ENCODE measurements at regions not wholly inside any gene's neighbourhood (a gene's known extent, or its start where the extent isn't known, plus 50 kb on each side); places are given as distances from the start of the nearest gene placed in this dataset.

DNA sequence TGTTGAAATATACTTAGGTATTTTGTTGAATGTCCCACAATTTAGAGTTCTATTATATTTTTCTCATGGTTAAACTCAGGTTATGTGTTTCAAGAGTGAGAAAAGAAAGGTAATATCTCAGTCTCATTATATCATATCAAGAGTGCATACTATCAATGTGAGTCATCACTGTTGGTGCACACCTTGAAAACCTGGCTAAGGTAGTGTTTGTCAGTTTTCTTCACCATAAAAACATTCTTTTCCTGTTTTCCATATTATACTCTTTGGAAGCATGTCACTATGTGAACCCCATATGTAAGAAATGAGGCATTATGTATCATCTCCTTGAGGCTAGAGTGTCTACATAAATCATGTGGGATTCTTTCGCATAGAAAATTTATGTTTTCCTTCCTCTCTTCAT is 307.6 kb upstream of the CTSO start:
- H3K36me3 ChIP-seq (ENCODE audit: control insufficient read depth, insufficient read depth, low read length), result no peaks in the 10 kb centered on the region
- no peak overlapping the region for H2BK120ac ChIP-seq (ENCODE audit: low read depth, low read length)
- H3K79me1 ChIP-seq (ENCODE audit: low read depth in 1 of 2, low read length in 2 of 2), result no peaks in the 10 kb centered on the region
- no peak overlapping the region for H3K14ac ChIP-seq (replicated peaks; ENCODE audit: low read depth, low read length)
- H2BK20ac ChIP-seq (ENCODE audit: low read depth, low read length), result no peak overlapping the region
- no peak overlapping the region for H3K23ac ChIP-seq (ENCODE audit: low read depth, low read length)
- TF ChIP-seq MAFK (IDR thresholded peaks at IDR 0.05; ENCODE audit: low read depth, low read length), result no peak
- TF ChIP-seq MXI1 (IDR thresholded peaks at IDR 0.05; ENCODE audit: borderline replicate concordance, low read depth, low read length), result no peak
- TF ChIP-seq RAD21 (IDR thresholded peaks at IDR 0.05; ENCODE audit: low read length), result no peak
- no peak for TF ChIP-seq RCOR1 (IDR thresholded peaks at IDR 0.05; ENCODE audit: insufficient replicate concordance, low read length)
- no peak for TF ChIP-seq POLR2A (IDR thresholded peaks at IDR 0.05; ENCODE audit: low read depth, low read length)
- TF ChIP-seq FOS (IDR thresholded peaks at IDR 0.05; ENCODE audit: low read depth, low read length), result no peak
- no peak for TF ChIP-seq CEBPB (IDR thresholded peaks at IDR 0.05; ENCODE audit: low read depth, low read length)
- TF ChIP-seq, protein P1, sequence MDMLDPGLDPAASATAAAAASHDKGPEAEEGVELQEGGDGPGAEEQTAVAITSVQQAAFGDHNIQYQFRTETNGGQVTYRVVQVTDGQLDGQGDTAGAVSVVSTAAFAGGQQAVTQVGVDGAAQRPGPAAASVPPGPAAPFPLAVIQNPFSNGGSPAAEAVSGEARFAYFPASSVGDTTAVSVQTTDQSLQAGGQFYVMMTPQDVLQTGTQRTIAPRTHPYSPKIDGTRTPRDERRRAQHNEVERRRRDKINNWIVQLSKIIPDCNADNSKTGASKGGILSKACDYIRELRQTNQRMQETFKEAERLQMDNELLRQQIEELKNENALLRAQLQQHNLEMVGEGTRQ (IDR thresholded peaks at IDR 0.05; ENCODE audit: low read depth, low read length), result no peak
- no peak for TF ChIP-seq RFX5 (IDR thresholded peaks at IDR 0.05; ENCODE audit: low read depth, low read length)
- TF ChIP-seq MAZ (IDR thresholded peaks at IDR 0.05; ENCODE audit: borderline replicate concordance, low read depth, low read length), result no peak
- TF ChIP-seq CHD1 (IDR thresholded peaks at IDR 0.05; ENCODE audit: low read depth, low read length), result no peak
- TF ChIP-seq, protein P2, sequence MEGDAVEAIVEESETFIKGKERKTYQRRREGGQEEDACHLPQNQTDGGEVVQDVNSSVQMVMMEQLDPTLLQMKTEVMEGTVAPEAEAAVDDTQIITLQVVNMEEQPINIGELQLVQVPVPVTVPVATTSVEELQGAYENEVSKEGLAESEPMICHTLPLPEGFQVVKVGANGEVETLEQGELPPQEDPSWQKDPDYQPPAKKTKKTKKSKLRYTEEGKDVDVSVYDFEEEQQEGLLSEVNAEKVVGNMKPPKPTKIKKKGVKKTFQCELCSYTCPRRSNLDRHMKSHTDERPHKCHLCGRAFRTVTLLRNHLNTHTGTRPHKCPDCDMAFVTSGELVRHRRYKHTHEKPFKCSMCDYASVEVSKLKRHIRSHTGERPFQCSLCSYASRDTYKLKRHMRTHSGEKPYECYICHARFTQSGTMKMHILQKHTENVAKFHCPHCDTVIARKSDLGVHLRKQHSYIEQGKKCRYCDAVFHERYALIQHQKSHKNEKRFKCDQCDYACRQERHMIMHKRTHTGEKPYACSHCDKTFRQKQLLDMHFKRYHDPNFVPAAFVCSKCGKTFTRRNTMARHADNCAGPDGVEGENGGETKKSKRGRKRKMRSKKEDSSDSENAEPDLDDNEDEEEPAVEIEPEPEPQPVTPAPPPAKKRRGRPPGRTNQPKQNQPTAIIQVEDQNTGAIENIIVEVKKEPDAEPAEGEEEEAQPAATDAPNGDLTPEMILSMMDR (conservative IDR thresholded peaks at IDR 0.05; ENCODE audit: low read depth, low read length), result no peak
- TF ChIP-seq SMC3 (IDR thresholded peaks at IDR 0.05; ENCODE audit: low read depth, low read length), result no peak
- TF ChIP-seq NFE2L2 (IDR thresholded peaks at IDR 0.05; ENCODE audit: low read depth, low read length), result no peak
- no peak for TF ChIP-seq BHLHE40 (IDR thresholded peaks at IDR 0.05; ENCODE audit: low read depth, low read length)
- no peak overlapping the region for H2AK9ac ChIP-seq (replicated peaks; ENCODE audit: low read depth, low read length, poor library complexity)
- dilution Hi-C loops (cut with HindIII; ENCODE audit: low sequenced_read_pairs, unreplicated experiment) (no loop called here), in situ Hi-C loops (cut with MboI; ENCODE audit: low sequenced_read_pairs) (no loop called here), intact Hi-C loops (cut with micrococcal nuclease) (no loop called here)
- BruUV-seq (replicated peaks), result no TSS peak
- H3K9me3 ChIP-seq (ENCODE audit: control insufficient read depth, insufficient read depth, low read length), result no peaks in the 10 kb centered on the region
- H3K18ac ChIP-seq (ENCODE audit: low read depth, low read length), result no peak overlapping the region
- DNase-seq, result no peak
- no peak overlapping the region for H3K9ac ChIP-seq (ENCODE audit: low read depth, low read length)
- H3K4me3 ChIP-seq (ENCODE audit: insufficient read depth, low read depth, low read length), result no peak overlapping the region
- H2BK5ac ChIP-seq (ENCODE audit: low read depth, low read length, poor library complexity, severe bottlenecking), result no peak overlapping the region
- H4K20me1 ChIP-seq (ENCODE audit: insufficient read depth, low read length), result no peaks in the 10 kb centered on the region
- H4K91ac ChIP-seq (ENCODE audit: insufficient read depth, low read depth, low read length), result no peak overlapping the region
- H3K27ac ChIP-seq (ENCODE audit: insufficient read depth, low read length), result no peak overlapping the region
- H2AFZ ChIP-seq (replicated peaks; ENCODE audit: low read length, poor library complexity), result no peak overlapping the region
- no peak overlapping the region for H3K4ac ChIP-seq (ENCODE audit: low read depth, low read length)
- no peaks in the 10 kb centered on the region for H3K27me3 ChIP-seq (ENCODE audit: control insufficient read depth, insufficient read depth, low read length)
- no CpG with 5 or more reads among the region's 1 CpG for WGBS, 2 experiments (ENCODE audit: extremely low coverage in 2 of 2, insufficient read length in 1 of 2)
- no peaks in the 10 kb centered on the region for H3K4me1 ChIP-seq (ENCODE audit: control insufficient read depth, insufficient read depth, low read length)
- no peak overlapping the region for H2AK5ac ChIP-seq (ENCODE audit: low read depth, low read length)
- no peak overlapping the region for H4K8ac ChIP-seq (ENCODE audit: low read depth in 2 of 2, low read length in 2 of 2)
- H2BK15ac ChIP-seq (ENCODE audit: low read depth, low read length), result no peak overlapping the region
- no peak for ATAC-seq (ENCODE audit: low read depth)
- ChIA-PET CTCF (no interaction called here), POLR2A (ENCODE audit: unreplicated experiment) (no interaction called here)
- H3K4me2 ChIP-seq (ENCODE audit: low read depth, low read length), result no peak overlapping the region
- no peaks in the 10 kb centered on the region for H3K9me1 ChIP-seq (ENCODE audit: insufficient read depth, low read length)
- H3K56ac ChIP-seq (ENCODE audit: extremely low read depth, insufficient read depth, low read length), result no peak overlapping the region
- H4K5ac ChIP-seq (ENCODE audit: low read depth, low read length), result no peak overlapping the region
